Uterus (tissue), 3 donors: ENCODE measurements at regions not wholly inside any gene's neighbourhood (a gene's known extent, or its start where the extent isn't known, plus 50 kb on each side); places are given as distances from the start of the nearest gene placed in this dataset.

Experiments used
- DNase-seq, 2 donors: peaks; one replicate each; pipeline ENCODE4 v3.0.0-alpha.2; 2019 to 2020
- H3K27ac ChIP-seq, 2 donors: fragments of 200-600 bp; sonication (generic); 1 replicate in 1 of 2; 2 replicates in 1 of 2; pipeline ENCODE4 v1.5.1; 2016 to 2018
- H3K27me3 ChIP-seq, 2 donors: fragments of 200-600 bp; sonication (generic); one replicate each; pipeline ENCODE4 v1.5.1; 2018 to 2019; ENCODE audit warnings: control low read depth in 1 of 2
- H3K36me3 ChIP-seq, 2 donors: fragments of 200-600 bp; sonication (generic); one replicate each; pipeline ENCODE4 v1.5.1; 2019; ENCODE audit warnings: control low read depth in 1 of 2
- H3K4me1 ChIP-seq, 2 donors: fragments of 200-600 bp; sonication (generic); one replicate each; pipeline ENCODE4 v1.5.1; 2018 to 2019; ENCODE audit warnings: control low read depth in 1 of 2
- H3K4me3 ChIP-seq, 2 donors: fragments of 200-600 bp; sonication (generic); 1 replicate in 1 of 2; 2 replicates in 1 of 2; pipeline ENCODE4 v1.5.1; 2018 to 2019; ENCODE audit warnings: mild to moderate bottlenecking in 1 of 2
- H3K9me3 ChIP-seq, 2 donors: fragments of 200-600 bp; sonication (generic); one replicate each; pipeline ENCODE4 v1.5.1; 2019; ENCODE audit warnings: control low read depth in 1 of 2
- POLR2A ChIP-seq, 2 donors: fragments of 450-650 bp; IDR thresholded peaks; one replicate each; pipeline ENCODE4 v1.6.1; 2016; ENCODE audit warnings: antibody characterized with exemption in 2 of 2, mild to moderate bottlenecking in 1 of 2, moderate library complexity in 1 of 2
- intact Hi-C: fragments of 100-400 bp; cut with DNase I; formaldehyde crosslinking; loops from one replicate; pipeline ENCODE4 v1.15.1; 2023; ENCODE audit warnings: low total_unique reads
- TF ChIP-seq, protein P1 (sequence below), 4 experiments: fragments of 200-600 bp in 2 of 4; fragments of 450-650 bp in 2 of 4; sonication (generic) in 2 of 4; IDR thresholded peaks; one replicate each; pipeline ENCODE4 v1.5.1; 2016 to 2019; ENCODE audit warnings: antibody characterized with exemption in 4 of 4, mild to moderate bottlenecking in 2 of 4, moderate library complexity in 1 of 4
- donor health status: DM: yes; HTN: yes; CAD: no.

DNA sequence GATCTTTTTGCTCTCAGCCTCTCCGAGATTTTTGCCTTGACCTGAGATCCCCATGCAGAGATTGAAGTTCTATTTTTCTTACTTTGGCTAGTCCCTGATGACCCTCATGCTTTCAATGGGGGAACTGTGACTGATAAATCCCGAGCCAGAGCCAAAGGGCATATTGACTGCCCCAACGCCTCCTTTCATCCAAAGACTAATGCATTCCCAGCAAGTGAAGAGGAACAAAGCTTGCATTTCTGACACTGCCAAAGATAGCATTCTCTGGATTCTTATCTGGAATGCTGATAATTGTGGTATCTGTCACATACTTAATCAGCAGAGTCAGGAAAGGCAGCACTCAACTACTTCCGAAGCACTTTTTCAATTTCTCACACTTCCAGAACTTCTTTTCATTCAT lies 152.3 kb upstream of the EGLN3 start:
- Histone ChIP-seq H3K9me3 (no peaks in the 10 kb centered on the region), H3K4me3 (no peak overlapping the region), H3K4me1 (no peaks in the 10 kb centered on the region), H3K27me3 (no peaks in the 10 kb centered on the region), H3K27ac (no peak overlapping the region), H3K36me3 (no peaks in the 10 kb centered on the region)
- TF ChIP-seq POLR2A (IDR thresholded peaks at IDR 0.05): no peak
- TF ChIP-seq, protein P1, sequence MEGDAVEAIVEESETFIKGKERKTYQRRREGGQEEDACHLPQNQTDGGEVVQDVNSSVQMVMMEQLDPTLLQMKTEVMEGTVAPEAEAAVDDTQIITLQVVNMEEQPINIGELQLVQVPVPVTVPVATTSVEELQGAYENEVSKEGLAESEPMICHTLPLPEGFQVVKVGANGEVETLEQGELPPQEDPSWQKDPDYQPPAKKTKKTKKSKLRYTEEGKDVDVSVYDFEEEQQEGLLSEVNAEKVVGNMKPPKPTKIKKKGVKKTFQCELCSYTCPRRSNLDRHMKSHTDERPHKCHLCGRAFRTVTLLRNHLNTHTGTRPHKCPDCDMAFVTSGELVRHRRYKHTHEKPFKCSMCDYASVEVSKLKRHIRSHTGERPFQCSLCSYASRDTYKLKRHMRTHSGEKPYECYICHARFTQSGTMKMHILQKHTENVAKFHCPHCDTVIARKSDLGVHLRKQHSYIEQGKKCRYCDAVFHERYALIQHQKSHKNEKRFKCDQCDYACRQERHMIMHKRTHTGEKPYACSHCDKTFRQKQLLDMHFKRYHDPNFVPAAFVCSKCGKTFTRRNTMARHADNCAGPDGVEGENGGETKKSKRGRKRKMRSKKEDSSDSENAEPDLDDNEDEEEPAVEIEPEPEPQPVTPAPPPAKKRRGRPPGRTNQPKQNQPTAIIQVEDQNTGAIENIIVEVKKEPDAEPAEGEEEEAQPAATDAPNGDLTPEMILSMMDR (IDR thresholded peaks at IDR 0.05): no peak
- intact Hi-C loops: loop anchor here (5.0 kb wide), 1 partner anchor 266 kb away; no protein-coding TSS in a partner anchor
- no peak for DNase-seq

DNA sequence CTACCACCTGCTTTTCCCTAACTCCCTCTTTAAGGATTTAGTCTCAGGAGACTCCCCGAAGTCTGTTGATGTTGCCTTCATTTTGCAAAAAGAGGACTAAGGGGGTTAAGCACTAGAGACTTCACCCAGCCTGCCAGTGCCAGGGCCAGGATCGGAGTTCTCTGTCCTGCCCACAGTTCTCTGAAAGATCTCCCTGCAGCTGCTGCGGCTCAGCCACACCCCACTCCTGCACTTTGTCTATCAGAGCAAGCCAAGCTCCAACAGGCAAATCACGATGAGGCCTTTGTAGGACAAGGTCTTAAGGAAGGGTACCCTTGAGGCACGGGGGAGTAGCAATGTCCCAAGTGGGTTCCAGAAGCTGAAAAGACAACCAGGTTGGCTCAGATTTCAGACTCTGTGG lies 148.8 kb upstream of the EGLN3 start:
- Histone ChIP-seq H3K36me3 (no peaks in the 10 kb centered on the region), H3K27me3 (no peaks in the 10 kb centered on the region), H3K9me3 (no peaks in the 10 kb centered on the region), H3K27ac (no peak overlapping the region), H3K4me3 (no peak overlapping the region), H3K4me1 (no peaks in the 10 kb centered on the region)
- intact Hi-C loops: loop anchor here (5.0 kb wide), 1 partner anchor 262 kb away; no protein-coding TSS in a partner anchor
- TF ChIP-seq, protein P1 (IDR thresholded peaks at IDR 0.05): no peak
- no peak for TF ChIP-seq POLR2A (IDR thresholded peaks at IDR 0.05)
- DNase-seq: no peak

- Histone ChIP-seq H3K36me3 (no peaks in the 10 kb centered on the region), H3K4me3 (no peak overlapping the region), H3K9me3 (no peaks in the 10 kb centered on the region), H3K4me1 (no peaks in the 10 kb centered on the region), H3K27ac (no peak overlapping the region), H3K27me3 (no peaks in the 10 kb centered on the region)
- intact Hi-C loops: no loop called here
- no peak for TF ChIP-seq POLR2A (IDR thresholded peaks at IDR 0.05)
- no peak for DNase-seq
Observed at GRCh38 chr14:34098985-34099349, 148.1 kb upstream of the EGLN3 start.

- Histone ChIP-seq H3K36me3 (no peaks in the 10 kb centered on the region), H3K9me3 (no peaks in the 10 kb centered on the region), H3K27ac (peak overlapping the region in 1 of 2 donors; percentile 25), H3K4me1 (no peaks in the 10 kb centered on the region), H3K27me3 (no peaks in the 10 kb centered on the region), H3K4me3 (no peak overlapping the region)
- intact Hi-C loops: no loop called here
- TF ChIP-seq, protein P1 (IDR thresholded peaks at IDR 0.05): peak; percentile 68 to 80 (median 76)
- TF ChIP-seq POLR2A (IDR thresholded peaks at IDR 0.05): no peak
- peak; percentile 43 to 62 for DNase-seq
Observed at GRCh38 chr14:34098045-34098984, 147.4 kb upstream of the EGLN3 start.

- H3K4me1 ChIP-seq: no peaks in the 10 kb centered on the region
- no peak overlapping the region for H3K27ac ChIP-seq
- H3K4me3 ChIP-seq: no peak overlapping the region
- intact Hi-C loops: no loop called here
- no peaks in the 10 kb centered on the region for H3K27me3 ChIP-seq
- H3K9me3 ChIP-seq: no peaks in the 10 kb centered on the region
- H3K36me3 ChIP-seq: no peaks in the 10 kb centered on the region
- TF ChIP-seq, protein P1 (IDR thresholded peaks at IDR 0.05): no peak
- no peak for TF ChIP-seq POLR2A (IDR thresholded peaks at IDR 0.05)
- no peak for DNase-seq
Observed at GRCh38 chr14:34097644-34098043, 146.8 kb upstream of the EGLN3 start.
